GM23248 (cell line): ENCODE measurements at regions not wholly inside any gene's neighbourhood (a gene's known extent, or its start where the extent isn't known, plus 50 kb on each side); places are given as distances from the start of the nearest gene placed in this dataset.

Source experiments
- EZH2 ChIP-seq: fragments of 200-600 bp; sonication (generic); IDR thresholded peaks from 2 replicates; pipeline ENCODE4 v1.6.1; 2018; ENCODE audit warnings: antibody characterized with exemption, mild to moderate bottlenecking; ENCODE audit not compliant: insufficient read depth, poor library complexity, severe bottlenecking
- EZH2phosphoT487 ChIP-seq: fragments of 200-600 bp; sonication (generic); IDR thresholded peaks from 2 replicates; pipeline ENCODE4 v1.6.1; 2018; ENCODE audit warnings: antibody characterized with exemption, moderate library complexity, mild to moderate bottlenecking, low read depth; ENCODE audit not compliant: insufficient read depth

- TF ChIP-seq EZH2phosphoT487 (no peak), EZH2 (no peak)
These were observed 508.8 kb downstream of the DIPK2A start for GRCh38 chr3:144480416-144480919.
